RKO (cell line): ENCODE measurements at regions not wholly inside any gene's neighbourhood (a gene's known extent, or its start where the extent isn't known, plus 50 kb on each side); places are given as distances from the start of the nearest gene placed in this dataset.
"Not testable (repeated sequence)": the region's sequence is repeated elsewhere in the genome, so short reads cannot be mapped to it uniquely, and the experiment has no call there.

Experiments used
- DNase-seq: peaks from one replicate; pipeline ENCODE4 v3.0.0-alpha.2; 2016; ENCODE audit warnings: low spot score

- DNase-seq: no peak
Observed at GRCh38 chr1:234840253-234840652, 230.3 kb upstream of the IRF2BP2 start.

- no peak for DNase-seq
Observed at GRCh38 chr1:234839663-234840062, 229.7 kb upstream of the IRF2BP2 start.

- DNase-seq: no peak
Observed at GRCh38 chr1:234838820-234839219, 228.8 kb upstream of the IRF2BP2 start.

GRCh38 chr1:234838182-234838581, 228.2 kb upstream of the IRF2BP2 start:
- DNase-seq: no peak

- DNase-seq: no peak
Observed at GRCh38 chr1:234837713-234838112, 227.7 kb upstream of the IRF2BP2 start.

GRCh38 chr1:234836776-234837357, 226.9 kb upstream of the IRF2BP2 start:
- no peak for DNase-seq

GRCh38 chr1:234836045-234836681, 226.2 kb upstream of the IRF2BP2 start:
- no peak for DNase-seq

GRCh38 chr1:234835239-234835638, 225.3 kb upstream of the IRF2BP2 start:
- no peak for DNase-seq

- DNase-seq: no peak
Observed at GRCh38 chr1:234833646-234834045, 223.7 kb upstream of the IRF2BP2 start.

GRCh38 chr1:234833118-234833517, 223.1 kb upstream of the IRF2BP2 start:
- no peak for DNase-seq

- DNase-seq: no peak
Observed at GRCh38 chr1:234827656-234828055, 217.7 kb upstream of the IRF2BP2 start.

- no peak for DNase-seq
Observed at GRCh38 chr1:234827181-234827580, 217.2 kb upstream of the IRF2BP2 start.

- DNase-seq: no peak
Observed at GRCh38 chr1:234826352-234826751, 216.4 kb upstream of the IRF2BP2 start.

- no peak for DNase-seq
Observed at GRCh38 chr1:234825498-234826165, 215.7 kb upstream of the IRF2BP2 start.

- not testable (repeated sequence) for DNase-seq
Observed at GRCh38 chr1:234824836-234825235, 214.9 kb upstream of the IRF2BP2 start.

- no peak for DNase-seq
Observed at GRCh38 chr1:234823191-234824176, 213.5 kb upstream of the IRF2BP2 start.

- no peak for DNase-seq
Observed at GRCh38 chr1:234821840-234822239, 211.9 kb upstream of the IRF2BP2 start.

GRCh38 chr1:234820597-234820996, 210.6 kb upstream of the IRF2BP2 start:
- no peak for DNase-seq

GRCh38 chr1:234819845-234820244, 209.9 kb upstream of the IRF2BP2 start:
- DNase-seq: not testable (repeated sequence)

GRCh38 chr1:234818040-234818387, 208.0 kb upstream of the IRF2BP2 start:
- DNase-seq: not testable (repeated sequence)

- not testable (repeated sequence) for DNase-seq
Observed at GRCh38 chr1:234817313-234818039, 207.5 kb upstream of the IRF2BP2 start.

- DNase-seq: not testable (repeated sequence)
Observed at GRCh38 chr1:234816864-234817263, 206.9 kb upstream of the IRF2BP2 start.
